ENCODE measurements at regions not wholly inside any gene's neighbourhood (a gene's known extent, or its start where the extent isn't known, plus 50 kb on each side); places are given as distances from the start of the nearest gene placed in this dataset.

DNA sequence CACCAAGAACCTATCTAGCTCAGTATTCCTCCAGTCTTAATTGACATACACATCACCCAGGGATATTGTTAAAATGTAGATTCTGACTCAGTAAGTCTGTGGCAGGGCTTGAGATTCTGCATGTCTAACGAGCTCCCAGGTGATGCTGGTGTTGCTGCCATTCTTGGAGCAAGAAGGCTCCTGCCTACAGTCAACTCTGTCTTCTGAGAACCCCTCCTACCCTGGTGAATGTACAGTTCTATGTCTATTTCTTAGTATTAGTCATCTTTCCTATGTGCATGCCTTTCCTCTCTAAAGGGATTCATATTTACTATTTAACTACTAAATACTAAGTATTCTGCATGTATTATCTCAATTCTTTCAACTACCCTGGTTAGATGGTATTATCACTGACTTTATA, 268.7 kb downstream of the EDEM1 start:
- TF ChIP-seq, protein P1, sequence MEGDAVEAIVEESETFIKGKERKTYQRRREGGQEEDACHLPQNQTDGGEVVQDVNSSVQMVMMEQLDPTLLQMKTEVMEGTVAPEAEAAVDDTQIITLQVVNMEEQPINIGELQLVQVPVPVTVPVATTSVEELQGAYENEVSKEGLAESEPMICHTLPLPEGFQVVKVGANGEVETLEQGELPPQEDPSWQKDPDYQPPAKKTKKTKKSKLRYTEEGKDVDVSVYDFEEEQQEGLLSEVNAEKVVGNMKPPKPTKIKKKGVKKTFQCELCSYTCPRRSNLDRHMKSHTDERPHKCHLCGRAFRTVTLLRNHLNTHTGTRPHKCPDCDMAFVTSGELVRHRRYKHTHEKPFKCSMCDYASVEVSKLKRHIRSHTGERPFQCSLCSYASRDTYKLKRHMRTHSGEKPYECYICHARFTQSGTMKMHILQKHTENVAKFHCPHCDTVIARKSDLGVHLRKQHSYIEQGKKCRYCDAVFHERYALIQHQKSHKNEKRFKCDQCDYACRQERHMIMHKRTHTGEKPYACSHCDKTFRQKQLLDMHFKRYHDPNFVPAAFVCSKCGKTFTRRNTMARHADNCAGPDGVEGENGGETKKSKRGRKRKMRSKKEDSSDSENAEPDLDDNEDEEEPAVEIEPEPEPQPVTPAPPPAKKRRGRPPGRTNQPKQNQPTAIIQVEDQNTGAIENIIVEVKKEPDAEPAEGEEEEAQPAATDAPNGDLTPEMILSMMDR (conservative IDR thresholded peaks at IDR 0.05; ENCODE audit: low read length): no peak
- no peak for TF ChIP-seq EZH2phosphoT487 (IDR thresholded peaks at IDR 0.05; ENCODE audit: borderline replicate concordance, low read depth, low read length)

Measured in OCI-LY7 (cell line).